ENCODE measurements at regions not wholly inside any gene's neighbourhood (a gene's known extent, or its start where the extent isn't known, plus 50 kb on each side); places are given as distances from the start of the nearest gene placed in this dataset.

DNA sequence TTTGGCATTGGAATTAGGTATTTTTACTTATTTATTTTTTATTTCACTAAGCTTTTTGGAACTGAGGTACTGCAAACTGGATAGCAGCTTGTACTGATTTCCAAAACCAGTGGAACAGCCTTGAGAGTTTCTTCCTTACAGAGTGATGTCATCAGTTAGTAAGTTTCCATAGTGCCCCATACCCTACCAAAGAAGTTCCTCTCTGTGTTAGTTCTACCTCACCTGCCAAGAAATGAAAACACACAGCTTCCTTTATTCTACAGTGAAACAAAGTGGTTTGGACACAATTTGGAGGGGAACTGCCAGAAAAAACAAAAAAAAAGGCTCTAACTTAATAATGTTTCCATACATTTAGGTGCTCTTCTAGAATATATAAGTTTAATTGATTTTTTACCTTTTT lies 430.9 kb upstream of the ADGRL2 start:
- intact Hi-C loops (cut with DNase I; ENCODE audit: low total_unique reads): no loop called here
- Histone ChIP-seq H3K9me3 (peaks cover 0 to 10% (median 0%) of the 10 kb centered on the region in 8 donors), H3K27me3 (replicated peaks in 1 of 7) (no peaks in the 10 kb centered on the region), H3K4me1 (no peaks in the 10 kb centered on the region), H3K4me3 (no peak overlapping the region), H3K36me3 (no peaks in the 10 kb centered on the region), H3K27ac (no peak overlapping the region)
- DNase-seq: no peak
- TF ChIP-seq POLR2A (IDR thresholded peaks at IDR 0.05) (no peak), POLR2AphosphoS5 (IDR thresholded peaks at IDR 0.05) (no peak), CTCF (IDR thresholded peaks at IDR 0.05 in 8 of 11, conservative IDR thresholded peaks at IDR 0.05 in 3 of 11) (no peak)

DNA sequence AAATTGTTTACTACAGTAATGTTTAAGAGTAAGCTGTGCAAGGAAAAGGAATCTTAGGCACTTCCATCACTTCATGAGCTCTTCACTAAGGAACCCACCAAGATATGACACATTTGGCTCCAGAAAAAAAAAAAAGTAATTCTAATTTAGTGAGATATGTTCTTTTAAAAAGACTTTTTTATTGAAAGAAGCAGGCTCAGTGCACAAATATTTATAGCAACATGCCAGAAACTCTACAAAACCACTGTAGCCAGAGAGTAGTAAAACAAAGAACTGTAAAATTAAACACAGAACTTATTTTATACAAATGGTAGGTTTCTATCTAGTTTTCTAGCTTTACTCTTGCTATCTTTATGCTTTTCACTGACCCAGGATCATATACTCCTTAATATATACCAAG lies 434.6 kb upstream of the ADGRL2 start:
- intact Hi-C loops (cut with DNase I; ENCODE audit: low total_unique reads): no loop called here
- no peak for DNase-seq
- no peak for TF ChIP-seq CTCF (IDR thresholded peaks at IDR 0.05 in 8 of 11, conservative IDR thresholded peaks at IDR 0.05 in 3 of 11)
- H3K4me3 ChIP-seq: no peak overlapping the region
- H3K9me3 ChIP-seq: peaks cover 0 to 10% (median 0%) of the 10 kb centered on the region in 8 donors
- H3K36me3 ChIP-seq: no peaks in the 10 kb centered on the region
- H3K4me1 ChIP-seq: no peaks in the 10 kb centered on the region
- no peaks in the 10 kb centered on the region for H3K27me3 ChIP-seq (replicated peaks in 1 of 7)
- no peak overlapping the region for H3K27ac ChIP-seq

GRCh38 chr1:81364088-81364487 lies 436.6 kb upstream of the ADGRL2 start:
- Histone ChIP-seq H3K9me3 (peaks cover 0 to 10% (median 0%) of the 10 kb centered on the region in 8 donors), H3K4me3 (no peak overlapping the region), H3K27ac (no peak overlapping the region), H3K27me3 (replicated peaks in 1 of 7) (no peaks in the 10 kb centered on the region), H3K36me3 (no peaks in the 10 kb centered on the region), H3K4me1 (no peaks in the 10 kb centered on the region)
- TF ChIP-seq CTCF (IDR thresholded peaks at IDR 0.05 in 8 of 11, conservative IDR thresholded peaks at IDR 0.05 in 3 of 11) (no peak), POLR2AphosphoS5 (IDR thresholded peaks at IDR 0.05) (no peak), POLR2A (IDR thresholded peaks at IDR 0.05) (no peak)
- intact Hi-C loops (cut with DNase I; ENCODE audit: low total_unique reads): no loop called here
- 95 to 98% (median 96%) methylated on average over 1 of the region's 1 CpG for whole genome bisulfite sequencing, 5 donors
- no peak for DNase-seq

DNA sequence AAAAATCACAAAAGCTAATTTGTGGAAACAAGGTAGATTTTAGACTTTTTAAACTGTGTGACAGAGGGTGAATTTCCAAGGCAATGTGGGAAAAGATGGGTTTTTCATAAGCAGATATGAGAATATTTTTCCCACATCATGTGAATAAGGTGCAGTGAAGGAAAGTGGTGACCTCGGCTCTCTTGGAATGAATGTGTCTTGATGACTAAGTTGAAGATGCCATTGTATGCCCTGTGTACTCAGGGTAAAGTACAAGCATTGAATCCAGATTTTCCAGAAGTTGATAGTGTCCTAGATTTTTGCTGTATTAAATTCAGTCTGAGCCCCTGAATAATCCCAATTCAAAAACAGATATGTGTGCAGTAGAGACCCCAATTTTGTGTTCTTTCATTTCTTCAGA lies 442.6 kb upstream of the ADGRL2 start:
- no peak overlapping the region for H3K4me3 ChIP-seq
- TF ChIP-seq POLR2A (IDR thresholded peaks at IDR 0.05): no peak
- TF ChIP-seq CTCF (IDR thresholded peaks at IDR 0.05 in 8 of 11, conservative IDR thresholded peaks at IDR 0.05 in 3 of 11): no peak
- no peak for TF ChIP-seq POLR2AphosphoS5 (IDR thresholded peaks at IDR 0.05)
- no peaks in the 10 kb centered on the region for H3K9me3 ChIP-seq
- no peak for DNase-seq
- WGBS, 5 donors: 89 to 91% (median 89%) methylated on average over 1 of the region's 1 CpG
- no peaks in the 10 kb centered on the region for H3K4me1 ChIP-seq
- intact Hi-C loops (cut with DNase I; ENCODE audit: low total_unique reads): no loop called here
- no peak overlapping the region for H3K27ac ChIP-seq
- no peaks in the 10 kb centered on the region for H3K27me3 ChIP-seq (replicated peaks in 1 of 7)
- no peaks in the 10 kb centered on the region for H3K36me3 ChIP-seq
